HEK293T (cell line): ENCODE measurements at regions not wholly inside any gene's neighbourhood (a gene's known extent, or its start where the extent isn't known, plus 50 kb on each side); places are given as distances from the start of the nearest gene placed in this dataset.

Experiments
- BHLHE40 ChIP-seq: fragments of 450-650 bp; IDR thresholded peaks from 2 replicates; pipeline ENCODE4 v1.6.1; 2016; ENCODE audit warnings: mild to moderate bottlenecking, moderate library complexity, borderline replicate concordance
- FOXM1 ChIP-seq: fragments of 450-650 bp; IDR thresholded peaks from 2 replicates; pipeline ENCODE4 v1.6.1; 2017; ENCODE audit warnings: mild to moderate bottlenecking, borderline replicate concordance
- HDGF ChIP-seq: fragments of 450-650 bp; IDR thresholded peaks from 2 replicates; pipeline ENCODE4 v1.6.1; 2017; ENCODE audit warnings: antibody characterized with exemption, borderline replicate concordance
- NFRKB ChIP-seq: fragments of 450-650 bp; IDR thresholded peaks from 2 replicates; pipeline ENCODE4 v1.6.1; 2016; ENCODE audit warnings: mild to moderate bottlenecking, moderate library complexity
- SUZ12 ChIP-seq: fragments of 450-650 bp; IDR thresholded peaks from 2 replicates; pipeline ENCODE4 v1.6.1; 2016; ENCODE audit warnings: mild to moderate bottlenecking
- TARDBP ChIP-seq: fragments of 450-650 bp; IDR thresholded peaks from 2 replicates; pipeline ENCODE4 v1.6.1; 2016
- ZNF384 ChIP-seq: fragments of 450-650 bp; IDR thresholded peaks from 2 replicates; pipeline ENCODE4 v1.6.1; 2016

DNA sequence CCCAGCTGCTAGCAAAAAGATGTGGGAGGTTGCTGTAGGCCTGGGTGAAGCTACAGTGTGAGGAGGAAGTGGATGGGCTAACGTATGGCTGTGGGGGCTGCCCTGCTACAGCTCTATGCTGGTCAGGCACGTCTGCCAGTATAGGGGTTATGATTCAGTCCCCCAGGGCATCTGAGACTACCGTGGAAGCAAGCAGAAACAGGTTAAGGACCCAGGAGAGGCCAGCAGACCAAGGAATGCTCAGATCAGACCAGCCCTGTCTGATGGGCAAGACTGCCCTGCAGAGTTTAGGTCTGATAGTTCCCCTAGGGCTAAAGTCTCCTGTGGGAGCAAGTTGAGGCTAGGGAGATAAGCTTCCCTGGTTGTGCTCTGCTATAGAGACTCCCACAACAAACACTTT lies 416.1 kb upstream of the CTNND2 start:
- TF ChIP-seq BHLHE40 (no peak), HDGF (no peak), FOXM1 (no peak), TARDBP (no peak), ZNF384 (no peak), NFRKB (no peak), SUZ12 (no peak)
